Endothelial cell of umbilical vein (primary cell): ENCODE measurements at regions not wholly inside any gene's neighbourhood (a gene's known extent, or its start where the extent isn't known, plus 50 kb on each side); places are given as distances from the start of the nearest gene placed in this dataset.

Source experiments
- BruUV-seq: library from RNA; stranded (reverse); fragments of 400-500 nt; replicated peaks from 2 replicates; lab custom pipeline; 2021; lab: Mats Ljungman, UMichigan
- CTCF ChIA-PET: fragments of 300-600, 350-600 bp; sonication (Branson Sonifier 250); formaldehyde crosslinking; loops from one replicate; lab custom pipeline; 2021; ENCODE audit warnings: antibody characterized with exemption, inconsistent platforms; lab: Charles Lee
- POLR2A ChIA-PET: fragments of 300-600, 350-600 bp; sonication (Branson Sonifier 250); formaldehyde crosslinking; loops from one replicate; lab custom pipeline; 2021; ENCODE audit warnings: antibody characterized with exemption, inconsistent platforms; lab: Charles Lee
- DNase-seq: peaks from one replicate; pipeline ENCODE4 v3.0.0-alpha.2; 2011; ENCODE audit warnings: low read depth, low spot score
- FAIRE-seq: peaks from 2 replicates; lab custom pipeline; 2011; peaks lifted over from hg19 to GRCh38; lab: Jason Lieb, UNC
- H2AFZ ChIP-seq: 2 replicates; pipeline ENCODE4 v1.6.0; 2012; ENCODE audit warnings: low read depth, low read length, control low read depth, inconsistent platforms
- H3K27ac ChIP-seq: 2 replicates; pipeline ENCODE4 v1.5.1; 2011; ENCODE audit warnings: low read depth, mild to moderate bottlenecking, control low read depth, low read length, moderate library complexity; ENCODE audit not compliant: insufficient read depth
- H3K27me3 ChIP-seq, 2 experiments: 2 replicates each; pipeline versions ENCODE4 v1.6.0 to v1.6.1; 2011; ENCODE audit warnings: low read length in 2 of 2, mixed read lengths in 1 of 2; ENCODE audit not compliant: control insufficient read depth in 2 of 2, insufficient read depth in 2 of 2
- H3K36me3 ChIP-seq, 2 experiments: 2 replicates in 1 of 2; 3 replicates in 1 of 2; pipeline ENCODE4 v1.5.1; 2011; ENCODE audit warnings: low read length in 2 of 2, mild to moderate bottlenecking in 1 of 2, moderate library complexity in 1 of 2; ENCODE audit not compliant: control insufficient read depth in 2 of 2, insufficient read depth in 2 of 2; ENCODE audit errors: extremely low read depth in 1 of 2
- H3K4me1 ChIP-seq: 3 replicates; pipeline ENCODE4 v1.5.1; 2011; ENCODE audit warnings: mild to moderate bottlenecking, low read length; ENCODE audit not compliant: control insufficient read depth, insufficient read depth; ENCODE audit errors: extremely low read depth
- H3K4me2 ChIP-seq: 2 replicates; pipeline ENCODE4 v1.6.1; 2011; ENCODE audit warnings: low read length, control low read depth, mixed read lengths; ENCODE audit not compliant: insufficient read depth
- H3K4me3 ChIP-seq, 3 experiments: fragments of 200-600 bp in 1 of 3; sonication (generic), shearing (Covaris generic) in 1 of 3; replicated peaks in 1 of 3; 2 replicates each; pipeline ENCODE4 v1.5.1; 2011 to 2016; ENCODE audit warnings: control low read depth in 3 of 3, low read length in 3 of 3, mild to moderate bottlenecking in 2 of 3, inconsistent platforms in 1 of 3, low read depth in 1 of 3, moderate library complexity in 1 of 3; ENCODE audit not compliant: insufficient read depth in 1 of 3
- H3K79me2 ChIP-seq: 2 replicates; pipeline ENCODE4 v1.6.0; 2012; ENCODE audit warnings: low read length, inconsistent platforms; ENCODE audit not compliant: control insufficient read depth, insufficient read depth
- H3K9ac ChIP-seq: replicated peaks from 2 replicates; pipeline ENCODE3; 2011; ENCODE audit warnings: low read length, control low read depth; ENCODE audit not compliant: insufficient read depth; ENCODE audit errors: extremely low read depth
- H3K9me1 ChIP-seq: replicated peaks from 3 replicates; pipeline ENCODE4 v1.6.0; 2011; ENCODE audit warnings: mild to moderate bottlenecking, low read length; ENCODE audit not compliant: control insufficient read depth, insufficient read depth; ENCODE audit errors: extremely low read depth
- H3K9me3 ChIP-seq: replicated peaks from 2 replicates; pipeline ENCODE4 v1.5.1; 2012; ENCODE audit warnings: low read length, inconsistent platforms; ENCODE audit not compliant: control insufficient read depth, insufficient read depth
- H4K20me1 ChIP-seq: replicated peaks from 2 replicates; pipeline ENCODE3; 2011; ENCODE audit warnings: mild to moderate bottlenecking, low read length; ENCODE audit not compliant: control insufficient read depth, insufficient read depth; ENCODE audit errors: extremely low read depth
- CTCF ChIP-seq, 2 donors: IDR thresholded peaks; 1 replicate in 1 of 2; 2 replicates in 1 of 2; pipeline ENCODE4 v1.5.1; 2011; ENCODE audit warnings: low read length in 2 of 2, mild to moderate bottlenecking in 2 of 2, moderate library complexity in 2 of 2, control low read depth in 1 of 2, inconsistent platforms in 1 of 2, low read depth in 1 of 2; ENCODE audit not compliant: insufficient read depth in 1 of 2; ENCODE audit errors: extremely low read depth in 1 of 2
- EZH2 ChIP-seq: IDR thresholded peaks from 2 replicates; pipeline ENCODE4 v1.6.1; 2012; ENCODE audit warnings: borderline replicate concordance, low read depth, mild to moderate bottlenecking, moderate library complexity, low read length, inconsistent platforms; ENCODE audit not compliant: severe bottlenecking
- FOS ChIP-seq: IDR thresholded peaks from 2 replicates; pipeline ENCODE4 v1.6.1; 2011; ENCODE audit warnings: mild to moderate bottlenecking, low read length, moderate library complexity, borderline replicate concordance; ENCODE audit not compliant: insufficient read depth
- GATA2 ChIP-seq: IDR thresholded peaks from 2 replicates; pipeline ENCODE4 v1.7.0; 2011; ENCODE audit warnings: low read depth, mild to moderate bottlenecking, moderate library complexity, mixed read lengths, low read length; ENCODE audit not compliant: insufficient read length, insufficient read depth
- JUN ChIP-seq: IDR thresholded peaks from 2 replicates; pipeline ENCODE4 v1.6.1; 2011; ENCODE audit warnings: borderline replicate concordance, low read depth; ENCODE audit not compliant: insufficient read length, insufficient read depth
- MAX ChIP-seq: IDR thresholded peaks from 2 replicates; pipeline ENCODE4 v1.6.1; 2011; ENCODE audit not compliant: insufficient read depth, insufficient read length
- MYC ChIP-seq: IDR thresholded peaks from one replicate; pipeline ENCODE4 v1.6.1; 2011; ENCODE audit warnings: mild to moderate bottlenecking, low read depth, low read length
- POLR2A ChIP-seq: IDR thresholded peaks from 2 replicates; pipeline ENCODE4 v1.6.1; 2012; ENCODE audit warnings: low read depth, mild to moderate bottlenecking, control low read depth, low read length
- POLR2AphosphoS5 ChIP-seq: IDR thresholded peaks from 2 replicates; pipeline ENCODE4 v1.6.1; 2012; ENCODE audit warnings: low read depth, mild to moderate bottlenecking, control low read depth, low read length, moderate library complexity; ENCODE audit not compliant: insufficient read depth
- dilution Hi-C: fragments of 300-500 bp; cut with MboI; formaldehyde crosslinking; loops from one replicate; pipeline ENCODE4 v1.15.0; 2019; ENCODE audit warnings: low sequenced_read_pairs; ENCODE audit not compliant: extremely low pct_ligation_motif_present
- intact Hi-C: fragments of 100-400 bp; cut with micrococcal nuclease; formaldehyde crosslinking; loops from one replicate; pipeline ENCODE4 v1.10.0; 2022

DNA sequence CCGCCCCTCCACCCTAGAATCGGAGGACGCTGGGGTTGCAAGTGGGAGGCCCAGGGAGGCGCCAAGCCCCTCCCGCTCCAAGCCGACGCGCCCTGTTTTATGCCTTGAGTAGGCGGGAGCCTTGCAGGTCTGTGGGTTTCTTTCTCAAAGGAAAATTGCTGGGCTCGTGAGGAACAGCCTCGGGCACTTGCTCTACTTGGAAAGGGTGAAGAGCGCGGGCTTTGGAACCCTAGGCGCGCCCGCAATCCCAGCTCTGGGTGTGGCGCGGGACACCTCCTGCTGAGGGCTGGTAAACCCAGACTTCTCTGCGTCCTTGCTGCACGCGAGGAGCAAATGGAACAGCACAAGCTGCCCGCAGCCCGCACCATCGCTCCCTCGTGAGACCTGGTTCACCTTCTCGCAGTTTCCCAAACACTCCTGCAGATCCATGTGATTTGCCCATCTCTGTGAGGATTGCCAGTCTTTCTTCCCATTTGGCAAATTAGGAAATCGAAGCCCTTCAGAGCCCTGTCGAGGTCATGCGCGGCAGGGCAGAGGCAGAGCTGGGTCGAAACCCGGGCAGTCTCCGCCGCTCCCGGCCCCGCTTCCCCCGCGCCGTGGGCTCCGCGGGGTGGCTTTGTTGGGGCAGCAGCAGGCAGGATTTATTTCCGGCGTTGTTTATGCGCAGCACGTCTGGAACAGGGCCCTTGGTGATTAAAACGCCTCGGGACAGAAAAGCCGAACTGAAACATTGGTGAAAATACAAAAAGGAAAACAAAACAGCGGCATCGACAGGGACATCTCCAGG is 98.4 kb upstream of the CPLX2 start:
- no TSS peak for BruUV-seq
- H3K4me2 ChIP-seq: no peak overlapping the region
- CTCF ChIA-PET: no interaction called here

More for the DNA sequence above, 98.4 kb upstream of the CPLX2 start:
- FAIRE-seq (no peak), DNase-seq (no peak)
- H3K4me3 ChIP-seq: no peak overlapping the region
- H3K9me3 ChIP-seq: no peaks in the 10 kb centered on the region
- H3K27me3 ChIP-seq: no peaks in the 10 kb centered on the region
- H3K9ac ChIP-seq: no peak overlapping the region
- intact Hi-C loops (no loop called here), dilution Hi-C loops (no loop called here)
- no peaks in the 10 kb centered on the region for H4K20me1 ChIP-seq
- H3K27ac ChIP-seq: no peak overlapping the region
- H3K4me1 ChIP-seq: no peaks in the 10 kb centered on the region
- H2AFZ ChIP-seq: no peak overlapping the region
- H3K79me2 ChIP-seq: no peaks in the 10 kb centered on the region
- no peaks in the 10 kb centered on the region for H3K36me3 ChIP-seq
- no peaks in the 10 kb centered on the region for H3K9me1 ChIP-seq
- TF ChIP-seq POLR2AphosphoS5 (no peak), JUN (no peak), MAX (no peak), FOS (no peak), CTCF (IDR thresholded peaks at IDR 0.05; ENCODE audit: extremely low read depth in 1 of 2, insufficient read depth in 1 of 2, low read depth in 1 of 2, low read length in 2 of 2) (no peak), MYC (no peak), POLR2A (no peak), GATA2 (no peak), EZH2 (no peak)
- POLR2A ChIA-PET: no interaction called here
